NB4 (cell line): ENCODE measurements at regions not wholly inside any gene's neighbourhood (a gene's known extent, or its start where the extent isn't known, plus 50 kb on each side); places are given as distances from the start of the nearest gene placed in this dataset.

Experiments
- CTCF ChIP-seq: IDR thresholded peaks from one replicate; pipeline ENCODE4 v1.5.1; 2012; ENCODE audit warnings: low read depth, low read length
- MAX ChIP-seq: IDR thresholded peaks from 2 replicates; pipeline ENCODE4 v1.6.1; 2011; ENCODE audit warnings: low read depth, low read length
- MYC ChIP-seq: IDR thresholded peaks from 2 replicates; pipeline ENCODE4 v1.6.1; 2011; ENCODE audit warnings: low read depth, low read length
- POLR2A ChIP-seq: IDR thresholded peaks from 2 replicates; pipeline ENCODE4 v1.6.1; 2011; ENCODE audit warnings: mild to moderate bottlenecking; ENCODE audit not compliant: insufficient read length; ENCODE audit errors: extremely low read depth

GRCh38 chr18:54696616-54697293, 105.7 kb downstream of the DYNAP start:
- no peak for TF ChIP-seq CTCF
- TF ChIP-seq POLR2A: no peak
- TF ChIP-seq MYC: no peak
- TF ChIP-seq MAX: no peak
